DMS79 (cell line): ENCODE measurements at regions not wholly inside any gene's neighbourhood (a gene's known extent, or its start where the extent isn't known, plus 50 kb on each side); places are given as distances from the start of the nearest gene placed in this dataset.
"Not testable (repeated sequence)": the region's sequence is repeated elsewhere in the genome, so short reads cannot be mapped to it uniquely, and the experiment has no call there.

Source experiments
- DNase-seq: peaks from one replicate; lab custom pipeline; 2025; lab: John Stamatoyannopoulos, UW

DNA sequence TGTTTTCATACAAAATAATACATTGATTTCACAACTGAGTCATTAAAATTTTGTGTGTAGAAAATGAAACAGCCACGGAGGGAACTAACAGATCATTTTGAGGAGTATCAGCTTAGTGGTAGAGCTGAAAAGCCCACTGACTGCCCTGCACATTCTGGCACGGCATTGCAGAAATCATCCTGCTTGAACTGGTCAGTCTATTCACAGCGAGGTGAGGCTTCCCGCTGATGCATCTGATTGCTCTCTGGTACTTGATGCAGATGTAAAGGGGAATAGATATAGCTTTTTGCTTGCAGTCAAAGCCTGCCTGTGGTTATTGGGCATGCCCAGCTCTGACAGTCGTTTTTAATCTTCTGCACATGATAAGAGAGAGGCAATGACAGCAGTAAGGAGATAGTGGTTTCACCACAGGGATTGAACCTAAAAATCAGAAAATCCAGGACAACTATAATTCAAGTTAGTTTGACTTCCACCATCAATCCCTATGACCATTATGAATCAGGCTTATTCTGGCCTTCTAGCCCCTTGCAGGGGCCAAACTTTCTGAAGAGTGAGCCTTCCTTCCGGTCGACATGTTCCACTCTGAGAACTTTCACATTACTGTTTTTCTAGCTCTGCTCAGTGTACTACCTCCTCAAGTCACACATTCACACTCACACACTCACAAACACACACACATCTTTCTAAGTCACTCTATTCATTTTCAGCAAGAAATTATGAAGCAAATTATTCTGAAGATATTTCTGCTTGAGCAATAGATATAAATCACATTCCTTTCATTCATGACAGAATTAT lies 782.8 kb upstream of the NUDT12 start:
- no peak for DNase-seq

DNA sequence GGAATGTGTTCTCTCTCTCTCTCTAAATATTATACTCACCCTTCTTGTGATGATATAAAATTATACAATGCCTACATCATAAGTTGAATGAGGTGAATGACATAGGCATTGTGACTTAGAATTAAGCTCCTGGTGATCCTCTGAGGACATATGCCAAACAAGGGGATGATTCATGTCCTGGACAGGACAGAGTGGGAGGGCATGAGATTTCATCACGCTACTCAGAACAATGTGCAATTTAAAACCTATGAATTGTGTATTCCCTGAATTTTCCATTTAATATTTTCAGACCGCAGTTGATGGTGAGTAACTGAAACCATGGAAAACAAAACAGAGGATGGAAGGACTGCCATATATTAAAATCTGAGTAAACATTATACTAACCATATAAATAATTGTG lies 782.2 kb upstream of the NUDT12 start:
- DNase-seq = no peak

DNA sequence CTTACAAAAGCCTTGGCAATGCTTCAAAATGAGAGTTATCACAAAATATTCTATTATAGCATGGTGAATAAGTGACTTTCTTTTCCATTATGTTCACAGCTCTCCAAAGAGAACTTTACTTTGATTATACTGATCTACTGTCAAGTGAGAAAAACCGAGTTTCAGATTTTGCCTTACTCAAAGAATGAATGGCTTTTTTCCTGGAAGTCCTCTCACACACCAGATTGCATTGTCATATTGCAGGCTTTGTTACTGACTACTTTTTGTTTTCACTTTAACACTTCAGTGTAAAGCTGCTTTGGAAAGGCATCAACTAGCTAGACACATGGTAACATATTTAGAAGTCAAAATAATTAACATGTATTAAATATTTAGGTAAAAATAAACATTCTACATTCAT lies 765.2 kb upstream of the NUDT12 start:
- no peak for DNase-seq

DNA sequence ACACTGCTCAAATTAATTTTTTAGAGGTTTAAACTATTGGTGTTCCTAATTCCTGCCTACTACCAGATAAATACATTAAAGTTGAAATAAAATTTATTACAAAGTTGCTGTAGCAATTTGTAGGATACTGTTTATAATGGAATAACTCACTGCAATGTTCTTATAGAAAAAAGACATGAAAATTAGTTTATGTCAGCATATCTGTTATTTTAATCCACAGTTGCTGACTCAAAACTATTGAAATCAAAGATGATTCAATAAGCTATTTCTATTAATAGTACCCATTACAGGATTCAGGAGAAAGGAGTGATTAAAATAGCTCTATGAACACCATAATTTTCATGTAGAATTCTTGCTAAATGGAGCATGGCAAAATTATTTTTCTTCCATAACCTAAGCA lies 764.4 kb upstream of the NUDT12 start:
- no peak for DNase-seq

DNA sequence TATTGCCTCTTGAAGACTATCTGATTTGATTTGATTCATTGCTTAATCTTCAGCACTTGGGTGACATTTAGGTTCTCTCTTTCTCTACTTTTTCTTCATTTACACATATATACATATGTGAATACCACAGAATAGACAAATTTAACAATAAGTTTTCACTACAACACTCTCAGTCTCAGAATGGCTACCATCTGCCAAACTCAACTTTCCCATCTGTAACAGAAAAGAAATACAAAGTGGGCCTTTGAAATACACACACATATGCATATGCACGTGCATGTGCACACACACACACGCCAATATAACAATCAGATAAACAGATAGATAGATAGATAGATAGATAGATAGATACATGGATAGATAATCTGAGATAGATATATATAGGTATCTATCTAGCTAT lies 762.8 kb upstream of the NUDT12 start:
- DNase-seq = no peak

DNA sequence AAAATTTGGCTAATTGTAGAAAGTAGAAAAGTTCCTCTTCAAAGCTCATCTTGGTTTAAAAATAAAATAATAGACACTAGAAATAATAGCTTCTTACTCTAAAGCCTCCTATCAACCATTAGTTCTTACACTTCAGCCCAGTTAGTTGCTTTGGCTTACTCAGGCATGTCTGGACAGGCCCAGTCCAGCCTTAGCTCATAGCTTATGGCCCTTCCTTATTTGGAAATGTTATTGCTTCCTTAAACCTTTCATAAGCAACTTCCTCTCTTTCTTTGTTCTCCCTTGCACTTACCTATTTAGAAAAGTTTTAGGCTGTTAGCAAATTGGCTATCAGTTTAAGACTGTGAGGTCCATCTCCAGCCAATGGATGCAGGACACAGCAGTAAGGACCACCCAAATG lies 754.1 kb upstream of the NUDT12 start:
- DNase-seq = not testable (repeated sequence)

DNA sequence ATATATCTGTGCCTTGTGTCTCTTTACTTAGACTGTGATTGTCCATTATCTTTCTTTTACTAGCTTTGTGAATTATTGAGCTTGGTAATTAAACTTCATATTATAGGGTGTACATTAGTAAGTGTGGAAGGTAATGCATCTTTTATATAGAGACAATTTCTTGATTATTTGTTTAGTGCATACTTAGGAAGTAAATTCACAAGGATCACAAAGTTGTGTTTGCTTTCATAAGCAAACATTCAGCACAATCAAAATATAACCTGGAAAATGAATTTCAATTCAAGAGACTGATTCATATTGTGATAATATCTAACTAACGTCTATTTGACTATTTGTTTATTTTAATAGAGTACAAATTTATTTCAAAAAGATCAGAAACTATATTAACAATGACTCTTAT lies 749.9 kb upstream of the NUDT12 start:
- DNase-seq = no peak

DNA sequence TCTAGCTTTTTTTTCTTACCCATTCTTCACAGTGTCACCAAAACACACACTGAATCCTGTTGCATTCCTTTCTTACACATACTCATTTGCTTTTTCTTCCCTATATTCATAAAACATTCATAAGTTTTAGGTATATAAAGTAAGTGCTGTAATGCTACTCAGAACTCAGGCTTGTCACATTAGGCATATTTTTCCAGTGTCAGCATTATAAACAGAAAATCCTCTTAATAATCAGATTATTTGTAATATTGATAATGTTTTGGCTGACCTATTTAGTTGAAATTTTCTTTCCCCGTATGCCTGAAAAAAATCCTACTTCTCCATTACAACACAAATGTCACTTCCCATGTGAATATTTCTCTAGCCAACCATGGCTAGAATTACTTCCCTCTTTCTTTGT lies 743.0 kb upstream of the NUDT12 start:
- DNase-seq = no peak

DNA sequence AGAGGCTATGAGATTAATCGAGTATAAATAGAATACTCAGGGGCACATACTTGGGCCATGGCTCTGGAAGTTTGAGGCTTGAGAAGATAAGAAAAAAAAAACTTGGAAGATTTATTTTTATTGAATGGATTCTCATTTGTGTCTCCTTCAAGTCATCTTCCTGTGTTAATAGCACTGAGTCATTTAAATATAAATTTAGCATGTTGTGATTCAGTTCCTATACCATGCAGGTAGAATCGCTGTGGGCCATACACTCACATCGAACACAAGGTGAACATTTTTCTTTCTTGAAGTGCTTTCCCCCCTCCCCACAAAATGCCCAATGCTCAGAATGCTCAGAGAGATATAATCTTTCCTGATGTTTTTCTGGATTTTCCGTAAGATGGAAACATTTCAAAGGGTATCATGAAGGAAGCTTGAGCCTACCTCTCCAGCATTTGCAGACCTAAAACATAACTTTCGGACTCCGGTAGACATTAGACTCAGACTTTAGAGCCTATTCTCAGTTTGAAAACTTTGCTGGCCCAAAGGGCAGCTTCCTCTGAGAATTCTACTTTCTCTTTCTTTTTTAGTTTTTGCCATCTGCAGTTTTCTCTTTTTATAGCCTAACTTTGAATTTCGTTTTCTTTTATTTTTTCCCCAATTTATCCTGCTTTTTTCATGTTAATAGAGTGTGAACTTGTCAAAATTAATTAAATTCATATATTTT lies 737.6 kb upstream of the NUDT12 start:
- DNase-seq = no peak

DNA sequence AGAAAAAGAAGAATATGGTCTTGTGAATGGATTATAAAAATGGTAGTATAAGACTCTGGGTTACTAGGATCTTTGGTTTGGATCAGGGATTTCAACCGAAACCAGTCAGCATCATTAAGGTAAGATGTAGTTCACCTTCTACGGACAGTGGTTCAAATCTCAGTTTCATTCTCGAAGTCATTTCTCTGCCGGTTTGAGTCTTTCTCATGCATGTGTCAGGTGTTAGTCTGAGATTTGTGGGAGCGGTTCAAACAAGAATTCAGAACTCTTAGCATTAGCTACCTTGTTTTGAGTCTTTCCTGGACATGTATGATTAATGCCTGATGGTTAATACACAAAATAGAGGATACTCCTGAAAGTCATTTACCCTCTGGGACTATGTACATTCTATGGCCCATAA lies 735.9 kb upstream of the NUDT12 start:
- DNase-seq = no peak

DNA sequence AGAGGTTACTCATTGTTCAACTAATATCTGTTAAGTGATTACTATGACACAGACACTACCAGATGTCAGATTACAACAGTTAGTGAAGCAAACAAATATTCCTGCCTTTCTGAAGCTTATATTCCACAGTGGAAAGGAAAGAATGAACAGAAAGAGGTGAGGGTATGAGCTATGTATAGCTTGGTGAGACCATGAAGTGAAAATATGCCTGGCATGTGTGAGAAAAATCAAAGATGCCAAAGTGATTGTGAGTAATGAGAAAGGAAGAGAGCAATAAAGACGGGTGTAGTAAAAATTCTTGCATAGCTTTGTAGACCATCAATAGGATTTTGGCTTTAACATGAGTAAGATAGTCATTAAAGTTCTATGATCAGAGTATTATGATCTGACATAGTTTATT lies 734.5 kb upstream of the NUDT12 start:
- no peak for DNase-seq

DNA sequence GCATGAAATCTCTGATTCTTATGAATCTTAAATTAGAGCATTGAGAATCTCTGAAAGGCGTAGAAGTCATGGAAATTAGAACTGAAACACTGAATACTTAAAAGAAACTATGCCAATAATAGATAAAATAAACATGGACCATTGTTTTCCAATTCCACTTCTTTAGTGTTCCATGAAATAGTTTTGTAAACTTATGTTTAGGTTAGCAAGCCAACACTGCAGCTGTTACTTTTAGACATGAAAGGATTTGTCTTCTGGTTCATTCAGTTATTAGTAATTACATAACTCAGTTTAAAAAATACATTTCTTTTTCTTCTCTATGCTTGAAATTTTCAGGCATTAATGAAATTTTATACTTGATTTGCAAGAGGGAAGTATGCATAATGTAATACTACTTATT lies 733.4 kb upstream of the NUDT12 start:
- DNase-seq = no peak

DNA sequence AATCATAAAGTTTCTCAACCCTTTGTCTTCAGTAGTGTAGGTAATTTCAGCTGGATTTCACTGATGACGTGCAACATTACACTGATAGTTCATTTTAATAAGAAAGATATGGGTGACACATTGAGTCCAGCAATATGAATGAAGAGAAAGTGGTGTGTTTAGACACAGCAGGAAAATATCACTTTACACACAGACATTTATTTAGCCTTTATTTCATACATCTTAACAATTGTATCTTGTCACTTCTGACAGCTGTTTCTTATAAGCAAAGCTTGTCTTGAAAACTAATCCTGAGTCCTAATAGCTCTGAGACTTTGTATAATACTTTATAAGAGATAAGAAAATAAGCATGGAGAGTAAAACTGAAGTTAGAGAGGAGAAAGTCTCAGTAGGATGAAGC lies 720.5 kb upstream of the NUDT12 start:
- no peak for DNase-seq

DNA sequence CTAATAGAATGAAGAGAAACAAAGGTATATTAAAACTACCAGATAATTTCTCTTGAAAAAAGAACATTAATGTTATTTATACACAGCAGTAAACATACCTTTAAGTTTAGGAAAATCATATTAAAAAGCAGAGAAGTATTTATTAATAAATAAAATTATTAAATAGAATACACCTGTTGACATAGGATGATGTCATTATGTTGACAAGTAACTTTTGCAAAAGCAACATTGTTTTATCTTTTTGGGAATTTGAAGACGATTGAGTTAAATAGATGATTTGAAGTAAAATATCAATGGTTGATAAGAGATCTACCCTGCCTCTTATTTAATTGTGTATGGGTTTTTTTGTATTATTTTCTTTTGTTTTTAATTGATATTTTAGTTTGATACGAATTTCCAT lies 711.1 kb upstream of the NUDT12 start:
- DNase-seq = no peak

DNA sequence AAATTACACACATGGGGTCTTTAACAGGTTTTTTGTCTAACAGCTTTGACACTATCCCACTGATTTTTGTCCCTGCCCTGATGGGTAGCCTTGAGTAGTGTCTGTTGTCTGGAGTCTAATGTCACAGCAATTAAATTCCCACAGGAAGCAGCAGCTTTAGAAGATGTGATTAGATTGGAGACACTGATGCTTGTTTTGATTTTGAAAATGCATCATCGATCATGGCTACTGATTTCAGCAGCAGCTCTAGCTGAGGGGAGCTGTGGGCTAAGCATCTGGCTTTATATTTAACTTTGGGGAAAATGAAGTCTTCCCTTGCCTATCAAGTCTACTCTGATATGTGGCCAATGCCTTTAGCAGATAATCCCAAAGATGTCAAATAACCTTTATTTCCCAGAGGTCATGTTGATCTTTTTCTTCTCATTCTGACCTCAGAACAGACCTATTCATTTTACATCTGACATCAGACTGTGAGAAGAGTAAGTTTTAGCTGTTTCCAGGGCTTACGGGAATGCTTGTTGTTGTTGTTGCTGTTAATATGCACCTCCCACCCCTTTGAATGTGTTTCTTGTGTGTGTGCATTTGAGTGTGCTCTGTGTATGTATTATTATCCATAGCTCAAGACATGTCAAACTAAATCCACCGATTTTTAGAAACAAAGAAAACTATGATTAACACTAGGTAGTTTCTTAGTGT lies 704.9 kb upstream of the NUDT12 start:
- no peak for DNase-seq

DNA sequence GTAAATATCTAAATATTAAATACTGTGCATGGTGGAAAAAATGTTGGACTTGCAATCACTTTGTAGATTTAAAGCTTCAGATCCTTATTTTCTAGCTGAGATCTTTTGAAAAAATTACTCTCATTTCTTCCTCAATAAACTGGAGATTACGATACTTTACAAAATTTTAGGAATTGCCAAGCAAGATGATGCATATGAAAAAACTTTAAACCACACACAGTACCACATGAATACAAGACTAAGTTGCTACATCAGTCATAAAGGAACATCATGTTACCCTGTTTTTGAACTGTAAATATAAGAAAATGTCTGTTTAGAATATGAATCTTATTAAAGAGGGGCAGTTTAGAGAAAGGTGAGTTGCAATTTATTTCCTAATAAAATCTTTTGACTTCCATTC lies 703.6 kb upstream of the NUDT12 start:
- no peak for DNase-seq

DNA sequence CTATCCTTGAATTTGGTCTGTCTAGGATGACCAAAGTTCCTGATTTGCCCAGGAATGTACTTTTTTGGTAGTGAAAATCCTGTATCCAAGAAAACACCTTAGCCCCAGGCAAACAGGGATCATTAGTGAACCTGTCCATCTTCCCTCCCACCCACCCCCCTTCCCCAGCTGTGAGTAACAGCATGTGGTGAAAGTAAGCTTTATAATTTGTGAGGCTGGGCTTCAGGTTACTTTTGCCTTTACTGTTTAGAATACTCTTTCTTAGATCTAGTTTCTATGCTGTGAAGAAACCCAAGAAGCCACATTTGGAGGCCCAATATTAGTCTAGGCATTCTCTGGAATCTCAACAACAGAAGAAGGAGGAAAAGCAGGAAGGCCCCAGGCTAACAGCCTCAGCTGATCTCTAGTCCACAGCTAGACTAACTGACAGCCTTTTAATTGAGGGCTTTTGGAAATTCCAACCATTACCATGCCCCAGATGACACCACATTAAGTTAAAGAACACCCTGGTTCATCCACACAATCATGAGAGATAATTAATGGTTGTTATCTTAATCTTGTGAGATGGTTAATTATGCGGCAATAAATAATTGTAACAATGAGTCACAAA lies 703.0 kb upstream of the NUDT12 start:
- DNase-seq = no peak

DNA sequence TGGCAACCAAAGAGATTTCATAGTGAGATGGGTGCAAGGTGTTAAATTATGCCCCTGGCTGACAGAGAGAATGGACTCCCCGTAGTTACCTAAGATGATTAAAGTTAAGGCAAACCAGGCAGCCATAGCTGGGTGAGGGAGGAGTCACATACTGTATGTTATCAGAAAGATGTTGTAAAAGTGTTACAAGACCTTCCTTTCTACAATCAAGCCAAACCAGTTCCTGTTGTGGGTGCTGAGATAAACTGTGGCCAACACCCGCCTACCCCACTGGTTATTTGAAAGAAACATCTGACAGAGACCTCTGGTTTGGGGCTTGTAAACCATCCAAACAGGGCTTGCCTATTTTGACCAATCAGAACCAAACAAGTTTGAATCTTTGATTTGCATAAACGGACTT lies 684.7 kb upstream of the NUDT12 start:
- DNase-seq = no peak

DNA sequence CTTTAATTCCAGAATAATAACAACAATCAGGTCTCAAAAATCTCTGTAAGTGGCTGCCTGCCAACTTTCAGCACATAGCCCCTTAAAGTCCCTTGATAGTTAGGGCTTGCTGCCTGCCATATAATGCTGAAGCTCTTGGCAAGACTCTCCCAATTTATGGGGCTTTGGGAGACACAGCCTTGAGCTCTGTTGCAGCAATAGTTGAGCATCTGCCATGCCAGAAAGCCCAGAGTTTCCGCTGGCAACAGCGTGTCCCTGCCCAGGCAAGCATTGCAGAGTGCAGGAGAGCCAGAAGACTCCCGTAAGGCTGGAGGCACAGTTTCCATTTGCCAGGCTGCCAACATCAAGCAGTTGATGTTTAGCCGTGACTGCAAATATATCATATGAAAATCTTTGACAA lies 678.5 kb upstream of the NUDT12 start:
- DNase-seq = no peak

DNA sequence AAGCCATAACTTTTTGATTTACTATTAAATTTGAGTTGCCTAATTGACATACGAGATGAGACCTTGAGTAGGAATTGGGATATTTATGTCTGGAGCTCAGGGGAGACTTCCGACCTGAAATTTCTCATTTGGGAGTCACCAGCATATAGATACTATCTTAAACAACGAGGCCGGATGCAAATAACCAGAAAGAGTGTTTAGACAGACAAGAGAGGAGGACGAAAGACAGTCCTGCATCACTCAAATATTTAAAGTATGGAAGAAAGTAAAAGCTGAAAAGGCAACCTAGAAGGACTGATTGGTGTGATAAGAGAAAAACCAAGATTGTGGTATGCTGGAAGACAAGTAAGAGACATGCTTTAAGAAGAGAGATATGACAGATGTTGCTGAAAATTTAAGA lies 675.0 kb upstream of the NUDT12 start:
- DNase-seq = no peak

DNA sequence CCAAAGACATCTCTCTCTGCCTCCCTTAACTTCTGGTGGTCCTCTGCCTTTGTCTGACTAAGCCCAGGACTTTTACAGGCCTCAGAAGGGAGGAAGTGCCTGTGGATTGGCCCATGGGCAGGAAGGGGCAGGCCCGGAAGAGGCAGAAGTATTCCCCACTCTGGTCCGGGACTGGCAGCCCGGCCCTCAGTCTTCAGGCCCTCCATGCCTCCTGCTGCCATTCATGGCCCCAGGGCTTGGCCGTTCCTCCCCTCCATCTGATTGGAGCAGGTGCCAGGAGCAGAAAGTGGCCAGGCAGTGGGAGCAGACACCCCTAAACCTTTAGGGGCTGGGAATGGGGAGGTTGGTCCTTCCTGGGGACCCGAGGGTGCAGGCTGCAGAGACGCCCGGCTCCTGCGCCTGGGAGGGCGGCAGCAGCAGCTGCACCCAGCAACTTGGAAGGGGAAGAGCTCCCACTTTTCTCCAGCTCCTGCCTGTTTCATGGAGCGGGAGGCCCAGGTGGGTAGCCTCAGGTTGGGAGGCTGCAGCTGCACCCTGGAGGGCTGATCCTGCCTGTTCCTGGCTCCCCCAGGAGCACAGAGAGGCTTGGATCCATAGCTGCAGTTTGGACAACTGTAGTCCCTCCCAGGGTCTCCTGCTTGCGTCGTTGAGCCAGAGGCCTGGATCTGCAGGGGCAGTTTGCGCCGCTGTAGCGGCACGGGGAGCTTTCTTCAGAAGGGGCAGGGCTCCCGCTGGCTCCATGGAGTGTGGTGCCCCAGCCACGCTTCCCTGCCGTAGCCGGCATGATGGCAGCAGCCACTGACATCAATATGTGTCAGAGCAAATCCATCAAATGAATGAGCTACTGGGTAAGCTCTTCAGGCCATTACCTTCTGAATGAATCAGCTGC lies 661.5 kb upstream of the NUDT12 start:
- no peak for DNase-seq

DNA sequence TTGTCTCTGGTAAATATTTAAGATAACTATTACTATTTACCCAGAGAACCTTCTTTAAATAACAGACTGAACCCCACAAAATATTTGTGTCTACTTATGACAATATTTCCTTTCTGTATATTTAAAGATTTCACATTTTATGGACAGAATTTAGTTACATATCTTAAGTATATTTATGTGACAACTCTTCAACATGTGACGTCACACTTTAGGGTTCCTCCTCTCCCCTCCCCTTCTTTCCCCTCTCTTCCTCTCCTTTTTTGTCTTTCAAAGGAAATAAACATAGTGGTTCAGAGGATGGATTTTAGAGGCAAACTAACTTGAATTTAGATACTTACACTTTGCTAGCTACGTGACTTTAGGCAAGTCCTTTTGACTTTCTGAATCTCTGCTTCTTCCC lies 655.6 kb upstream of the NUDT12 start:
- no peak for DNase-seq
